CD1c-positive myeloid dendritic cell (primary cell): ENCODE measurements at regions not wholly inside any gene's neighbourhood (a gene's known extent, or its start where the extent isn't known, plus 50 kb on each side); places are given as distances from the start of the nearest gene placed in this dataset.

Experiments
- DNase-seq: peaks from one replicate; pipeline ENCODE4 v3.0.0-alpha.2; 2016; ENCODE audit errors: extremely low spot score

GRCh38 chr18:51399491-51400122 is 202.1 kb upstream of the MEX3C start:
- DNase-seq = no peak

- no peak for DNase-seq
Measured at GRCh38 chr18:51400721-51401120, 203.2 kb upstream of the MEX3C start.

GRCh38 chr18:51401912-51402311 is 204.4 kb upstream of the MEX3C start:
- no peak for DNase-seq

GRCh38 chr18:51404620-51405019 is 207.1 kb upstream of the MEX3C start:
- DNase-seq = no peak

GRCh38 chr18:51405683-51406477 is 208.4 kb upstream of the MEX3C start:
- no peak for DNase-seq

- DNase-seq = no peak
Measured at GRCh38 chr18:51417643-51418483, 220.4 kb upstream of the MEX3C start.

- DNase-seq = no peak
Measured at GRCh38 chr18:51425475-51425874, 228.0 kb upstream of the MEX3C start.

GRCh38 chr18:51425889-51426288 is 228.4 kb upstream of the MEX3C start:
- DNase-seq = no peak

- DNase-seq = no peak
Measured at GRCh38 chr18:51426996-51427395, 229.5 kb upstream of the MEX3C start.

GRCh38 chr18:51429644-51430043 is 232.2 kb upstream of the MEX3C start:
- DNase-seq = no peak

GRCh38 chr18:51430538-51430937 is 233.1 kb upstream of the MEX3C start:
- DNase-seq = no peak

GRCh38 chr18:51433296-51433695 is 235.8 kb upstream of the MEX3C start:
- DNase-seq = no peak

GRCh38 chr18:51433881-51434280 is 236.4 kb upstream of the MEX3C start:
- no peak for DNase-seq

GRCh38 chr18:51437280-51438271 is 240.1 kb upstream of the MEX3C start:
- no peak for DNase-seq

GRCh38 chr18:51438797-51439350 is 241.4 kb upstream of the MEX3C start:
- DNase-seq = no peak

- DNase-seq = no peak
Measured at GRCh38 chr18:51442012-51442411, 244.5 kb upstream of the MEX3C start.

- DNase-seq = no peak
Measured at GRCh38 chr18:51446571-51447210, 249.2 kb upstream of the MEX3C start.

- DNase-seq = no peak
Measured at GRCh38 chr18:51447351-51448342, 250.2 kb upstream of the MEX3C start.

GRCh38 chr18:51448949-51449348 is 251.5 kb upstream of the MEX3C start:
- no peak for DNase-seq
